ENCODE measurements at regions not wholly inside any gene's neighbourhood (a gene's known extent, or its start where the extent isn't known, plus 50 kb on each side); places are given as distances from the start of the nearest gene placed in this dataset.

DNA sequence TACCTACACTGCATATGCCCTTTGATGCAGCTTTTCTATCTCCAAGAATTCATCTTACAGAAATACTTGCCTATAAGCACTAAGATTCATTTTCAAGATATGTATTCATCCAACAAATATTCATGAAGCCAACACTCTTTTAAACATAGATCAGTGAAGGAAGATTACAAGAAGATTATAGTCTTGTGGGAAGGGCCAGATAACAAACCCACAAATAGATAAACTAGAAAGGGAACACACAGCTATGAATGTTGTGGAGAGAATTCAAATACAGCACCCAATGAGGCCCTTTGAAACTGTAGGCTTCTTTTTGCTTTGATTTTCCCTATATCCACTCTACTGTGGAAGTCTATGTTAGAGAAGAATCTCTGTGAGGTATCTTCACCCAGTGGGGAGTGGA, 186.7 kb upstream of the RBMS1 start:
- DNase-seq = no peak

DNA sequence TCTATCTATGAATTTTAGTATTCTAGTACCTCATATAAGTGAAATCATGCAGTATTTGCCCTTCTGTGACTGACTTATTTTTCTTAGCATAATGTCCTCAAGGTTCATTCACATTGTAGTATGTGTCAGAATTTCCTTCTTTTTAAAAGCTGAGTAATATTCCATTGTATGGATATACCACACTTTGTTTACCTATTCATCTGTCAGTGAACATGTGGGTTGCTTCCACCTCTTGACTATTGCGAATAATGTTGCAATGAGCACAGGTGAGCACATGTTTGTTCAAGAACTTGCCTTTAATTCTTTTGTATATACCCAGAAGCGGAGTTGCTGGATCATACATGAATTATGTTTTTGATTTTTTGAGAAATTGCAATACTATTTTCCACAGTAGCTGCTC, 187.4 kb upstream of the RBMS1 start:
- DNase-seq = no peak

DNA sequence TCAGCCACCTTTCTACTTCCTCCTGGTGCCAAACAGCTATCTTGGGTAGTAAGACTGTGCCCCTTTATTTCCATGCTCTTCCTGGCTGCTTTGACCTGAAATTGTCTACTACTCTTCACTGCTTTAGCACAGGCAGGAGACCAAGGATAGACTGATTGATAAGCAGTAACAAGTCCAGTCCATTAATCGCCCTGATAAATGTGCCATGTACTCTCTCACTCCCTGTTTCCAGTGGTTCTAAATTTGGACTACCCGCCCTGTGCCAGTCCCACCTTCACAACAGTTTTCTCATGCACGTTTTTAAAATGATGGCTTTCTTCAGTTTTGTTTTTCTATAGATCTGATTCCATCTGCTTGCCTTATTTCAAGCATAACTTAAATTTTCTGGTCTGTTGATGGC, 189.6 kb upstream of the RBMS1 start:
- DNase-seq = no peak

DNA sequence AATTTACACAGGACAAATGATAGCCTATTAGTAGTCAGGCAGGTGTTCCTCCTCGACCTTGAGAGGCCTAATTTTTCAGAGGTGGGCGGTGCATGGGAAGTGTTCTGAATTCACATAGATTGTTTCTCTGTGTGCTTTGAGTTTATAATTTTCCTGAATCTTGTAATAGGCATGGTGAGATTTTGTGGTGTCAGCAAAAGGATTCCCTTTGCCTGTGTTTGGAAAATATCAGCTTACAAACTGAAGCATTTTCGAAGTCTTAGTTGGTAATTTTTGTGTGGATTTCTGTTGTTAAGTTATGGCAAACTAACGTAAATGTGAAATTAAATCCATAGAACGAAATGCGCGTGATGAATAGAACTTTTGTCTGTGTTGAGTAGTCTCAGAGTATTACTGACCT, 194.0 kb upstream of the RBMS1 start:
- DNase-seq = no peak

DNA sequence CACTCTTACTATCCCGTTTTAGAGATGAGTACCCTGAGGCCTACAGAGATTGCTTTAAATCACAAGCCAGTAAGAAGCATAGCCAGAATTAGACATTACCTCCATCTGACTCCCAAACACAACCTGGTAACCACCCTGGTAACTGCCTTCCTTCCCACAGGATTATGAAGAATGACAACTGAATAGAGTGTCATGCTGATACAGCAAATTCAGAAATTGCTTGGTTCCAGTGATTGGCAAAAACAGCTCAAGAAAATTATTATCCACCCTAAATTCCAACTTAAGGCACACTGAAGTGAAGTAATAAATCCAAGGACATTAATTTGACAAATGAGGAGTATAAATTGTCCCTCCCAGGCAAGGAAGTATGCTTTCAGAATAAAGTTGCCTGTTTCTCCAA, 195.8 kb upstream of the RBMS1 start:
- DNase-seq = no peak

DNA sequence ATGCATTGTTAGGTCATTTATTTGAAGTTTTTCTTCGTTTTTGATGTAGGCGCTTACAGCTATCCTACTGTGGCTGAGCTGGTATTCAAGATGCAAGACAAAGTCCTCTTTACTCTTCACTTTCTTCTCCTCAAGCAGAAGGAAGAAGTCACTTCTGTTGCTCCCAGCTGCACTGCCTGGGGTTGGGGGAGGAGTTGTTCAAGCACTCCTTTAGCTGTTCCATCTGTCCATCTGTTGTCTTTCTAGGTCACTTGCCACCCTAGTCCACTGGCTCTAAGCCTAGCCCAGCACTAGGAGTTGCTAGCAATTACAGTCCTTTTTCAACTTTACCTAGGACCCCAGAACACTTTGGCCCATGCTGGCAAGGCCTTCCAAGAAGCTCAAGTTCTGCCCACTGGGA, 200.6 kb upstream of the RBMS1 start:
- DNase-seq = no peak

DNA sequence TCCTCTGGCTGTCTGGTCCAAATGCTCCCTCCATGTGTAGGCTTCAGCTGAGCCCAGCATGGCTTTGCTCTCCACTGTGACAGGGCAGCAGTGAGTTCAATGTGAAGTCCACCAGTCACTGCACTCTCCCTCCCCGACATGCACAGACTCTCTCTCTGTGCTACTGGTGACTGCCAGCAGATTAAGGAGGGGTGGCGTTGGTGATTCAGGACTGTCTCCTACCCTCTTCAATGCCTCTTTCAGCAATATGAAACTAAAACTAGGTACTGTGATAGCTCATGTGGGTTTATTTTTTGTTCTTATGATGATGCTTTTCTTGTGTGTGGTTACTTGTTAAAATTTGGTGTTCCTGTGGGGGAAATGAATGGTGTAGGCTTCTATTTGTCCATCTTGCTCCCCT, 201.0 kb upstream of the RBMS1 start:
- DNase-seq = no peak

DNA sequence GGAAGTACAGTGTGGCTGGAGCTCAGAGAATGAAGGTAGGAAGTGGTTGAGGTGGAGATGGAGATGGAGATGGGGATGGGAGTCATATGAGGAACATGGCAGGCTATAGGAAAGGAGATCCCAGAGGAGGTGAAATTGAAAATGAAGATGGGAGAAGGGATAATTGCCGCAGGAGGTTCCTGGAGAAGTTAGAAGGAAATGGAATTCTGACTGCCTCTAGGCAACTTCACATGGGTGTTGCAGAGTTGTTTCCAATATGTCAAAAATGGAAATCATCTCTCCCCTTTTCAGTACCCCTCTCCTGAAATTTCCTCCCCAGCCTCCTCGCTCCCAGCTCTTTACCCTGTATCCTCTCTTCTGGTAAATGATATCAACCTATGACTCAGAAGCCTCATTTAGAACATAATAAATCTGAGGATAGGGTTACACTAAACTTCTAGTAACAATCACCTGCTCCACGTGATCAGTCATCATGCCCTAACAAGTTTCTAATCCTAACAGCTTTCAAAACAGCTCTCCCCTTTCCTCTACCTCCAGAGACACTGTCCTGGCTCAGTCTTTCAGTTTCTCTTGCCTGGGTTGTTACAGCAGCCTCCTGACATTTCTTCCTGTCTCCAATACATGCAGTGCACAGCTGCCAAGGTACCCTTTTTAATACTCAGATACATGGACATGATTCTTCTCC, 201.9 kb upstream of the RBMS1 start:
- DNase-seq = no peak

DNA sequence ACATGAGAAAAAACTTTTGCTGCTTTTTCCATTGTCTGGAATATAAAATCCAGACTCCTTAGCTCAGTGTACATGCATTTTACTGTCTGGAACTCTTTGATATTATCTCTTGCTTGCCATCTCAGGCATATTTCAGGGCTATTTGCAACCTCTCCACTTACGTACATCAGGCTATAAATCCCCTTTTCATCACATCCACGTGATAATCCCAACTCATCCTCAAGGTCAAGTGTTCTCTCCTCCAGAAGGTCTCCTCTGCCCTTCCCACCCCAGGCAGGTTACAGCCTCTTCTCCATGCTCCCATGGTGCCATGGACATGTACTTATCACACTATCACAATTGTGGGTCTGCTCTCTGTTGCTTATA, 202.5 kb upstream of the RBMS1 start:
- DNase-seq = no peak

DNA sequence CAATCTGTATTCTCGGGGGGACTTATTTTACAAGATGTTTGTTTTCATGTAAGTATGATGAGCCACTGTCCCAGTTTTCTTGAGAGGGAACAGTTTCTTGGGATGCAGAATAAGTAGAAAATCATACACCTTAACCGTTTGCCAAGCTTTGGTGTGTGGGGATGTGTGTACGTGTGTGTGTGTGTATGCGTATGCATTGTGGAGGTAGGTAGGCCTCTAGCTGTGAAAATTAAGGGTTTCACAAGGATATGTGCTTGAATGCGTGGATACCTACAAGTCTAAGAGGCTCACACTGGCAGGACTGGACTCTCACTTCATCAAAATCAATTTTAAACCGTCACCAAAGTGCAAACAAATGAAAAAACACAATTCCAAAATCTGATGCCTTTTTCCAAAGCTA, 204.2 kb upstream of the RBMS1 start:
- DNase-seq = no peak

DNA sequence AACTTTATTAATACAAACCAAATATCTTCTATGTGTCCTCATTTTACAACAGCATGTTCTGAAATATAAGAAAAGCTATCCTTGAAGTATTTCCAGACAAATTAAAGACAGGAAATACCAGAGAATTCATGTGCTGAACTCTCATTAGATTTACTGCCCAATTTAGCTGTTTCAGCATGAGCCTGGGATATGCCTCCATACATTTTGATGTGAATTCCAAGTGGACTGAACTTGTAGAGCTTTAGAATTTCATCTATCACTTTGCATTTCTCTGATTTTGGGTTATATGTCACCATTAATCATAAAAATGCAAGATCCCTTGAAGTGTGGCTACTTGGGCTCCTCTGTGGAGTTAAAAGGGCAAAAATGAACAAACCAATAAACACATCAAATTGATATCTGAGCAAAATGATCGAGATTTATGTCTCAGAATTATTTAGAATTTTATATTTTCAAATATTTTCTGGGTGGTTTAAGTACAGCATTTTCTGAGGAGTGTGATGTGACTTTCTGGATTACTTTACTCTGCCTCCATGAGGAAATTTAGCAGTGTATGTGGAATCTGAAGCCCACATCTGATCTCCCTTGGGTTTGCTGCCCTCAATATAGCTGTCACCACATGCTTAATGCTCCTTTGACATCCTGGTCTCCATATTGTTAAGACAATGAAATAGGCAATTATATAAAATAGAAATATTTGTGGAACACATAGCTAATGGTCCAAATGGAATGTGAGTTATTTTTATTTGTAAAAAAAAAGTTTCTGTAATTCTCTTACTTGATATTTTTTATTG, 206.6 kb upstream of the RBMS1 start:
- DNase-seq = no peak

DNA sequence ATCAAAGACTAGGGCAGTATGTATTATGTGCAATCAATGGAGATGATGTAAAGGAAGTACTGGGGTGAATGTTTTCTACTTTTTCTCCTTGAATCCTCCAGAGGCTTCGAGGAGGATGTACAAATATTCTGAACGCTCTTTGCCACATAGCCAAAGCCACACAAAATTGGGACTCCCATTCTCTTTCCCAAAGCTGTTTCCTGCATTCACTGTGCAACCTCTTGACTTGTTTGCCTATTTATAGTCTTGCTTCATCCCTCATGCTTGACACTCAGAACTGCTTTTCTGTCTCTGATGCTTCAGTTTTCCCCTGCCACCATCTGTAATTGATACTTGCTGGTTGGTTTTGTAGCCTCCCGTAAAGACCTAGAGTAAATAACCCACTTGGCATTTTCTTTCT, 208.2 kb upstream of the RBMS1 start:
- no peak for DNase-seq

DNA sequence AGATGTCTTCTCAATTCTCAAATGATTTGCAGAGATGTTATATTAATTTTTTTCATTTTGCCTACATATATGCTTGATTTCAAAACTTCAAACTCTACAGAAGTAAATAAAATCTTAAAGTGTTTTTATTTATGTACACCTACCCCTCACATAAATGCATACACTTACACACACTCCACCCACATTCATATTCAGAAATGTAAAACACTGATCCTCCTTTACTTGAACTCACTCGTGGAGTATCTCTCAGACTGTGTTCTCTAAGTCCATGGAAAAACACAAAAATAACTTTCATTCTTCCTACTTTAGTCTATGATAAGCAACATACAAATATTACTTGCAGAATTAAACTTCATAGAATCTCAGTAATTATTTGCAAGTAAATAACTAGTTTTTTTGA, 209.1 kb upstream of the RBMS1 start:
- no peak for DNase-seq

DNA sequence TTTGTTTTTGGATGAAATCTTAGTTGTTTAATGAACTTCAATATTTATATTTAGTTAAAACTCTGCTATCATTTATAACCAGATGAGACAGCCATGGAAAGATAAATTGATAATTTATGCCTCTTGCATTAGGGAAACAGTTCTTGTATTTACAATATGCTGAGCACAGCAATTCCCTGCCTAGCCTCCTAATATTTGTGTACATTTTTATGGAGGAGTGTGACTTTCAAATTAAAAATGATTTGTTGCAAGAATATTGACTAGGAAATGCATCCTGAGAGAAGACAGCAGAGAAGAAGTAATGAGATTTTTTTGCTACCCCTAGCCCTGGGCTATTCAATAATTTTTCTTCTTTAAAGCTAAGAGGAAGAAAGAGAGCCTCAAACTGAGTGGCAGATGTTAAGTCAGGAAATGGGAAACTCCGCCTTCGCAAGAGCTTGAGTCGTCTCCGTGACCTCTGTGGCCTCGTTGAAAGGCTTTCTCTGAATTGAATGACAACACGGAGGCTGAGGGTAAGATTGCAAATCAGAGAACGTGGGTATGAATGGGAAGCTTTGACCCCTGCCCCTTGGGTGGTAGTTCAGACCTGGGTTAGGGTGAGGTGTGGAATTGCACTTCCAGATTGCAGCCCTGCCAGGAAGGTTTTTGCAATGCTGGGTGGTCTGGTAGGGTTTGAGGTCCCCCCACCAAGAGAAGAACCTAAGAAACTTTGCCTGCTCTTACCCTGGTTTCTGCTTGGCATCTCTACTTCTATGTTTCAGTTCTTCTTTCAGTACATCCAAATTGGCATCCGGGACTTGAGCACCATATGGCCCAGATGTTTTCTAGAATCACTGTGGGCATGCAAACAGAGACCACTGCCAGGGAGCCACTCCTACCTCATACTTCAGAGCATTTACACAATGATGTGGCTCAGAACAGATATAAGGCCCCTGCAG, 210.3 kb upstream of the RBMS1 start:
- DNase-seq = no peak

DNA sequence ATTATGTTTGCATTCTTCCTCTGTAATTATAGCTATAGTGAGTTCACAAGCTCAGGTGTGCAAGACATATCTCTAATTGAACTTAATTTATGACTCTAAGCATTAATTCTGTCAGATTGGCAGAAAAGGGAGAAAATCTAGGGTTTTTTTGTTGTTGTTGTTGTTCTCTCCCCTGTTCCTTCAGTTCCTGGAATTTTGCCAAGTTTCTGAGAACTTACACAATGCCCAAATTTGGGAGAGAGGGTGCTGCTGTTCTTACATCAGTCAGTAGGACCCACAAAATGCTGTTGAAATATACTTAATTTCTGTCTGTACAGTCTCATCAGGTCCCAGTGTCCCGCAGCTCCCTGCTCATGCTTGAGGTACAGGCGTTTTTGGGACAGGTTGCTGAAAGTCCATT, 221.8 kb upstream of the RBMS1 start:
- DNase-seq = no peak

DNA sequence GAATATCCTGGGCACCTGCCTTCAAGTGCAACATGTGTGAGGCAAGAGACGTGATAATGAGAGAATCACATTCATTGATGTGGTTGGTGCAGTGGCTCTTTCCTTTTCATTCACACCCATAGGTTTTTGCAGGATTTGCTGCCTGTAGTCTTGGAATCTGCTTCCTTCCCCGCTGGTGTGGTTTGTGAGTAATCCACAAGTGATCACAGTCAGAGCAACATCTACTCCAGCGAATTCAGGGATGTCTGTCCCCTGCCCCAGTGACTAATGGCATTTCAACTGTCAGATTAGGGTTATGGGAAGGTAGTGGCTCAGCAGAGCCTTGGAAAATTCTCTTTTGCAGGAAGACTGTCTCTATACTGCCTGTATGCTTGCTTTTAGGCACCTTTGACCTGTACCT, 225.5 kb upstream of the RBMS1 start:
- no peak for DNase-seq

DNA sequence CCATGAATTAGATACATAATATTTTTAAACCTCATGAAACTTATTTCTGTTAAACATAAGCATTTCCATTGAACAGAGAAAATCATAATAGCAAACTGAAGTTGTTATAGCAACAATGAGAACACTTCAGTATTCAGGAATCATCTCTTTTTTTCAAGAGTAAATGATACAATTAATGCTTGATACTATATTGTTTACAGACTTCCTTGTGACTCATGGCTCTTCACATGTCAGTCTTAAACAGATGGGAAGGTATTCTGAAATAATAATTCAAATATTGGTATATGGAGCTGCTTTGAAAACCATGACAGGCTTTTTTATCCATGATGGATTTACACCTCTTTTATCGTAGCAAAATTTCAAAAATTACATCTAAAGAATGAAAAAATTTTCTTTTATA, 226.5 kb upstream of the RBMS1 start:
- DNase-seq = no peak

DNA sequence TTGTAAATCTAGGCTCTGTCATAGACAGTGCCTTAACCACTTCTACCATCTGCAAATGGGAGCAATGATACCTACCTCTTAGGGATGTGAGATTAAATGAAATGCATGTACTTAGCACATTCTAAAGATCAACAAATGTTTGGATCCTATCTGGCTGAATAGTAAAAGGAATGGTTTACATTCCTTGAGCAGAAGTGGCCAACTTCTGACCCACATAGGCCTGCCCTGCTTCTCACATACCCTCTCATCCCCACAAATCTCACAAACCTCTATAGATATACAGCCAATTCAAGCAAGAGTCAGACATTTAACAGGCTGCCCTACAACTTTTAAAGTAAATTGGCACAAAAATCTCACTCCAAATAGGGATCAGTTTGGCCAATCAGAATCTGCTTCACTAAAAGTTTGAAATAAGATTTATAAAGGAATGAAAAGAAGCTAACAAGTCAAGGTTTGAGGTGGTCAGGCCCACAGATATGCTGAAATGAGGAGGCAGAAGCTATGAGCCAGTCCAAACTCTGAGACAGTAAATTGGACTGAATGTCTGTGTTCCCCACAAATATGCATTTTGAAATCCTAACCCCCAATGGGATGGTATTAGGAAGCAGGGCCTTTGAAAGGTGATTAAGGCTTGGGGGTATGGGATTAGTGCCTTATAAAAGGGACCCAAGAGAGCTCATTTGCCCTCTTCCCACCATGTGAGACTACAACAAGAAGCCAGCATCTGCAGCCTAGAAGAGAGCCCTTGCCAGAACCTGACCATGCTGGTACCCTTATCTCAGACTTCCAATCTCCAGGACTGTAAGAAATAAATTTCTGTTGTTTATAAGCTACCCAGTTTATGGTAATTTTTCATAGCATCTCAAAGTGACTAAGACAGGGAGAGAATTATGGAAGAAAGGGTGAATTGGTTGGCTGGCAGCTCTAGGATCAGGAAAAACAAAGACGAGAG, 227.8 kb upstream of the RBMS1 start:
- DNase-seq = no peak

DNA sequence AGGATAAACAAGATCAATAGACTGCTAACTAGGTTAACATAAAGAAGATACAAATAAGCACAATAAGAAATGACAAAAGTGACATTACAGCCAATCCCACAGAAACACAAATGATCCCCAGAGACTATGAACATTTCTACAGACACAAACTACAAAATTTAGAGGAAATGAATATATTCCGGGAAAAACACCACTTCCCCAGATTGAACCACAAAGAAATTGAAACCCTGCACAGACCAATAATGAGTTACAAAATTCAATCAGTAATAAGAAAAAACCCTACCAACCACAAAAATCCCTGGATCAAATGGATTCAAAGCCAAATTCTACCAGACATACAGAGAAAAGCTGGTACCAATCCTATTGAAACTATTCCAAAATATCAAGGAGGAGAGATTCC, 232.4 kb upstream of the RBMS1 start:
- DNase-seq = no peak

DNA sequence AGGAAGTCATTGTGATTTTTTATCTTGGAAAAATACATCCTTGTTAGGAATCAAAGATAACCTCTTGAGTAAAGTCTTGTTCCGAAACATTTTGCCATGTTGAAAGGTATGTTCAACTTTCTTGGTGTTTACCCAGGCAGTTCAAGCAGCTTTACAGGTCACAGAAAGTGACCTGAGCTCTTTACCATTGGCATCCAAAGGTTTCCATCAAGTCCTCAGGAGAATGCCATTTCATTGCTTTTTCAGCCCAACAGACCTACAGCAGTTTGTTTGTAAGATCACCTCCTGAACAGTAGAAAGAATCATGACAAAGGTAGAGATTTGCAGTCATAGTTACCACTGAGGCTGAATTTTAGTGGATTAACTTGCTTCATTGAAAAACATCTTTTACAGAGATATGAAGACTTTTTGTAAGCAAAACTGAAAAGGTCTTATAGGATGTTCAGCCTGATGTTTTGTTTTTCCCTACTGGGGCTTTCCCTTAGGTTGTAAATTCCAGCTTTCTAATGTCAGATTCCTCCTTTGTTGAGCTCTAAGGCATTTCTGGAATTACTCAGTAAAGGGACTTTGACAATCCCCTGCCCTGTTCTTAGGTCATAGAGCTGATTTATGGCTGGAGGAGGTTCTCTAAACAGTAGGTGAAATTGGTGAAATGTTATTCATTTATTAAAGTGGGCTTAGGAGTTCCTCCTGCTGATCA, 236.8 kb upstream of the RBMS1 start:
- no peak for DNase-seq

DNA sequence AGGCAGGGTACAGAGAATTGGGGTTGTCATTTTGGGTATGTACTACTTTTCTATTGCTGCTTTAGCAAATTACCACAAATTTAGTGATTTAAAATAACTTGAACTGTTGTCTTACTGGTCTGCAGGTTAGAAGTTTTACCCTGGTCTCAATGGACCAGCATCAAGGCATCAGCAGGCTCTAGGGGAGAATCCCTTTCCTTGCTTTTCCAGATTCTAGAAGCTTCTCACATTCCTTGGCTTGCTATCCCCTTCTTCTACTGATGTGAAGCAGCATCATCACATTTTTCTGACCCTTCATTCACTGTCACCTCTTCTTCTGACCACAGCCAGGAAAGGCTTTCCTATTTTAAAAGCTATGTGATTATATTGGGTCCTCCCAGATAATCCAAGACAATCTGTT, 237.8 kb upstream of the RBMS1 start:
- no peak for DNase-seq

DNA sequence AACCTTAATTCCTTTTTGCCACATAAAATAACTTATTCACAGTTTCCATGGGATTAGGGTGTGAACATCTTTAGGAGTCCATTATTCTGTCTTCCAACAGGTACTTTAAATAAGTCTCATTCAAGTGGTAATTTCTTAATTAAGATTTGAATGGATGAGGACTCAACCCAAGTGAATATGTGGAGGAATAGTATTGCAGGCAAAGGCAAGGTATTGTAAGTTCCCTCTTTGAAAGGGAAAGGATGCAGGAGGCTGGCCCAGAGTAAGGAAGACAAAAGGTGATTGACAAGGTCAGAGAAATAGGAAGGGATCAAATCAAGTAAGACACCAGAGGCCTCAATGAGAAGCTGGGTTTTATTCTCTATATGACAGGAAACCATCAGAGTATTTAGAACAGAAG, 238.2 kb upstream of the RBMS1 start:
- DNase-seq = no peak
